ENCODE measurements at regions not wholly inside any gene's neighbourhood (a gene's known extent, or its start where the extent isn't known, plus 50 kb on each side); places are given as distances from the start of the nearest gene placed in this dataset.
A peak's percentile ranks its signal among the peaks of the same experiment; 100 is the strongest.

- no peak for TF ChIP-seq CTCF (IDR thresholded peaks at IDR 0.05; ENCODE audit: control extremely low read depth, extremely low read depth)
- no peak overlapping the region for H3K27ac ChIP-seq (ENCODE audit: low read depth in 1 of 2, low read length in 1 of 2)
- H3K4me3 ChIP-seq: no peak overlapping the region
- WGBS, 2 donors: 57 to 68% methylated on average over 2 of the region's 2 CpGs
- no peaks in the 10 kb centered on the region for H3K9me3 ChIP-seq (ENCODE audit: control insufficient read depth in 4 of 4, insufficient read depth in 3 of 4, low read length in 3 of 4)
- no peaks in the 10 kb centered on the region for H3K36me3 ChIP-seq (ENCODE audit: control insufficient read depth in 4 of 4, insufficient read depth in 4 of 4, low read length in 4 of 4)
- H3K9ac ChIP-seq (ENCODE audit: insufficient read depth in 1 of 2, low read length in 2 of 2): no peak overlapping the region
- ATAC-seq (ENCODE audit: insufficient read depth, low FRiP score) (no peak), DNase-seq (no peak)
- H3K27me3 ChIP-seq (ENCODE audit: control insufficient read depth in 3 of 3, insufficient read depth in 3 of 3, low read length in 2 of 3): no peaks in the 10 kb centered on the region
- H3K4me1 ChIP-seq (ENCODE audit: control insufficient read depth in 5 of 5, insufficient read depth in 5 of 5, low read length in 5 of 5): no peaks in the 10 kb centered on the region
Measured at GRCh38 chr4:29853833-29854232, 866.3 kb upstream of the PCDH7 start.

- ATAC-seq (ENCODE audit: insufficient read depth, low FRiP score) (no peak), DNase-seq (no peak)
- Histone ChIP-seq H3K36me3 (ENCODE audit: control insufficient read depth in 4 of 4, insufficient read depth in 4 of 4, low read length in 4 of 4) (no peaks in the 10 kb centered on the region), H3K27me3 (ENCODE audit: control insufficient read depth in 3 of 3, insufficient read depth in 3 of 3, low read length in 2 of 3) (no peaks in the 10 kb centered on the region), H3K4me3 (no peak overlapping the region), H3K9ac (ENCODE audit: insufficient read depth in 1 of 2, low read length in 2 of 2) (no peak overlapping the region), H3K9me3 (ENCODE audit: control insufficient read depth in 4 of 4, insufficient read depth in 3 of 4, low read length in 3 of 4) (peaks cover 0 to 2% (median 0%) of the 10 kb centered on the region in 4 donors), H3K4me1 (ENCODE audit: control insufficient read depth in 5 of 5, insufficient read depth in 5 of 5, low read length in 5 of 5) (no peaks in the 10 kb centered on the region), H3K27ac (ENCODE audit: low read depth in 1 of 2, low read length in 1 of 2) (no peak overlapping the region)
- TF ChIP-seq CTCF (IDR thresholded peaks at IDR 0.05; ENCODE audit: control extremely low read depth, extremely low read depth): no peak
- WGBS, 2 donors: 82 to 88% methylated on average over 1 of the region's 1 CpG
Measured at GRCh38 chr4:29861307-29861706, 858.9 kb upstream of the PCDH7 start.

- no peaks in the 10 kb centered on the region for H3K9me3 ChIP-seq (ENCODE audit: control insufficient read depth in 4 of 4, insufficient read depth in 3 of 4, low read length in 3 of 4)
- no peaks in the 10 kb centered on the region for H3K36me3 ChIP-seq (ENCODE audit: control insufficient read depth in 4 of 4, insufficient read depth in 4 of 4, low read length in 4 of 4)
- H3K27ac ChIP-seq (ENCODE audit: low read depth in 1 of 2, low read length in 1 of 2): no peak overlapping the region
- no peaks in the 10 kb centered on the region for H3K4me1 ChIP-seq (ENCODE audit: control insufficient read depth in 5 of 5, insufficient read depth in 5 of 5, low read length in 5 of 5)
- DNase-seq (peak in 1 of 3 donors; percentile 13), ATAC-seq (ENCODE audit: insufficient read depth, low FRiP score) (no peak)
- H3K4me3 ChIP-seq: no peak overlapping the region
- no peak overlapping the region for H3K9ac ChIP-seq (ENCODE audit: insufficient read depth in 1 of 2, low read length in 2 of 2)
- WGBS, 2 donors: 39 to 54% methylated on average over 1 of the region's 1 CpG
- no peak for TF ChIP-seq CTCF (IDR thresholded peaks at IDR 0.05; ENCODE audit: control extremely low read depth, extremely low read depth)
- H3K27me3 ChIP-seq (ENCODE audit: control insufficient read depth in 3 of 3, insufficient read depth in 3 of 3, low read length in 2 of 3): no peaks in the 10 kb centered on the region
Measured at GRCh38 chr4:29867412-29867811, 852.8 kb upstream of the PCDH7 start.

- no peak for ATAC-seq (ENCODE audit: insufficient read depth, low FRiP score)
- no peak overlapping the region for H3K27ac ChIP-seq (ENCODE audit: low read depth in 1 of 2, low read length in 1 of 2)
- H3K4me1 ChIP-seq (ENCODE audit: control insufficient read depth in 5 of 5, insufficient read depth in 5 of 5, low read length in 5 of 5): no peaks in the 10 kb centered on the region
- WGBS, 2 donors: 88 to 95% methylated on average over 3 of the region's 3 CpGs
- H3K9ac ChIP-seq (ENCODE audit: insufficient read depth in 1 of 2, low read length in 2 of 2): no peak overlapping the region
- H3K27me3 ChIP-seq (ENCODE audit: control insufficient read depth in 3 of 3, insufficient read depth in 3 of 3, low read length in 2 of 3): no peaks in the 10 kb centered on the region
- DNase-seq: no peak
- H3K4me3 ChIP-seq: no peak overlapping the region
- no peak for TF ChIP-seq CTCF (IDR thresholded peaks at IDR 0.05; ENCODE audit: control extremely low read depth, extremely low read depth)
- no peaks in the 10 kb centered on the region for H3K36me3 ChIP-seq (ENCODE audit: control insufficient read depth in 4 of 4, insufficient read depth in 4 of 4, low read length in 4 of 4)
- H3K9me3 ChIP-seq (ENCODE audit: control insufficient read depth in 4 of 4, insufficient read depth in 3 of 4, low read length in 3 of 4): no peaks in the 10 kb centered on the region
Measured at GRCh38 chr4:29900336-29900735, 819.8 kb upstream of the PCDH7 start.
